PFSK-1 (cell line): ENCODE measurements at regions not wholly inside any gene's neighbourhood (a gene's known extent, or its start where the extent isn't known, plus 50 kb on each side); places are given as distances from the start of the nearest gene placed in this dataset.

Experiments used
- FOXP2 ChIP-seq: optimal IDR thresholded peaks from 2 replicates; pipeline ENCODE3; 2011; ENCODE audit warnings: borderline replicate concordance, control low read depth, inconsistent platforms; ENCODE audit not compliant: insufficient read depth; ENCODE audit errors: extremely low read length, extremely low read depth
- POLR2AphosphoS5 ChIP-seq: IDR thresholded peaks from 2 replicates; pipeline ENCODE4 v1.6.1; 2012; ENCODE audit warnings: low read depth, mild to moderate bottlenecking, control low read depth, low read length, moderate library complexity
- REST ChIP-seq, 2 experiments: IDR thresholded peaks; 2 replicates each; pipeline versions ENCODE4 v1.6.1 to v1.8.0; 2011 to 2012; ENCODE audit warnings: low read depth in 2 of 2, low read length in 2 of 2, control low read depth in 1 of 2, inconsistent platforms in 1 of 2, mild to moderate bottlenecking in 1 of 2, moderate library complexity in 1 of 2; ENCODE audit not compliant: insufficient read depth in 1 of 2
- SIN3A ChIP-seq: IDR thresholded peaks from 2 replicates; pipeline ENCODE4 v1.6.1; 2012; ENCODE audit warnings: mild to moderate bottlenecking, low read length, moderate library complexity, borderline replicate concordance; ENCODE audit not compliant: insufficient read depth
- TAF1 ChIP-seq: IDR thresholded peaks from 2 replicates; pipeline ENCODE4 v1.6.1; 2012; ENCODE audit warnings: low read length, control low read depth, borderline replicate concordance; ENCODE audit not compliant: insufficient read depth

GRCh38 chr15:69634860-69635259, 182.2 kb downstream of the RPLP1 start:
- no peak for TF ChIP-seq REST (IDR thresholded peaks at IDR 0.05; ENCODE audit: insufficient read depth in 1 of 2, low read depth in 2 of 2, low read length in 2 of 2)

- no peak for TF ChIP-seq REST (IDR thresholded peaks at IDR 0.05; ENCODE audit: insufficient read depth in 1 of 2, low read depth in 2 of 2, low read length in 2 of 2)
- no peak for TF ChIP-seq POLR2AphosphoS5
- TF ChIP-seq TAF1 = no peak
- no peak for TF ChIP-seq SIN3A
- TF ChIP-seq FOXP2 = no peak
These were observed 183.7 kb downstream of the RPLP1 start for GRCh38 chr15:69636169-69636915.

- no peak for TF ChIP-seq REST (IDR thresholded peaks at IDR 0.05; ENCODE audit: insufficient read depth in 1 of 2, low read depth in 2 of 2, low read length in 2 of 2)
- no peak for TF ChIP-seq FOXP2
- no peak for TF ChIP-seq POLR2AphosphoS5
- no peak for TF ChIP-seq TAF1
- TF ChIP-seq SIN3A = no peak
These were observed 185.2 kb downstream of the RPLP1 start for GRCh38 chr15:69637818-69638217.

DNA sequence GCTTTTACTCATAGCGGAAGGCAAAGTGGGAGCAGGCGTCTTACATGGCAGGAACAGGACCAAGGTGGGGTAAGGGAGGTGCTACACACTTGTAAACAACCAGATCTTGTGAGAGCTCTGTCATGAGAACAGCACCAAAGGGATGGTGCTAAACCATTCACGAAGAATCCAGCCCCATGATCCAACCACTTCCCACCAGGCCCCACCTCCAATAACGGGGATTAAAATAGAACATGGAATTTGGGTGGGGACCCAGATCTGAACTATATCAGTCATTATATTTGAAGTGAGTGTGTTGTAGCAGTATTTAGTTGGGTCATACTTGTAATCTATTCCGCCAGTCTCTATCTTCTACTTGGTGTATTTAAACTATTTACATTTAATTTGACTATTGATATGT, 190.9 kb downstream of the RPLP1 start:
- TF ChIP-seq TAF1 = no peak
- no peak for TF ChIP-seq REST (IDR thresholded peaks at IDR 0.05; ENCODE audit: insufficient read depth in 1 of 2, low read depth in 2 of 2, low read length in 2 of 2)
- TF ChIP-seq SIN3A = no peak
- no peak for TF ChIP-seq POLR2AphosphoS5
- TF ChIP-seq FOXP2 = no peak

DNA sequence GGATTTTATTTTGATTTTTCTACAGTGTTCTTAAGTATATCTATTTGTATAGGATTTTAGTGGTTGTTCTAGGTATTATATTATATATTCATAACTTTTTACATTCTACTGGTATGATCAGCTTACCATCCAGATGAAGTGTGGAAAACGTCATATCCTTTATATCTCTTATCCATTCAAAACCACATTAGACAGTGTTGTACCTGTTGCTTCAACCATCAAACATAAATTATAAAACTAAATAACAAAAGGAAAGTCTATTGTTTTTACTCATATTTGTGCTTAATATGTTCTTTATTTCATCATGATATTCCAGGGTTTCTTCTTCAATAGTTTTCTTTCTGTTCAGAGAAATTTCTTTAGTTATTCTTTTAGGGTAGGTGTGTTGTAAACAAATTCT, 191.4 kb downstream of the RPLP1 start:
- no peak for TF ChIP-seq SIN3A
